Inflammatory macrophage (primary cell): ENCODE measurements at regions not wholly inside any gene's neighbourhood (a gene's known extent, or its start where the extent isn't known, plus 50 kb on each side); places are given as distances from the start of the nearest gene placed in this dataset.
A peak's percentile ranks its signal among the peaks of the same experiment; 100 is the strongest.

ENCODE experiments used
- DNase-seq, 2 donors: peaks; one replicate each; pipeline ENCODE4 v3.0.0-alpha.2; 2020 to 2022

- DNase-seq = no peak
These were observed 110.4 kb upstream of the MBNL2 start for GRCh38 chr13:97111756-97112155.

GRCh38 chr13:97112446-97113152 lies 109.5 kb upstream of the MBNL2 start:
- DNase-seq = no peak

- peak in 1 of 2 donors; percentile 6 for DNase-seq
These were observed 108.7 kb upstream of the MBNL2 start for GRCh38 chr13:97113231-97114001.

GRCh38 chr13:97114651-97115050 lies 107.5 kb upstream of the MBNL2 start:
- no peak for DNase-seq

GRCh38 chr13:97116754-97117153 lies 105.4 kb upstream of the MBNL2 start:
- DNase-seq = no peak

GRCh38 chr13:97117388-97117910 lies 104.7 kb upstream of the MBNL2 start:
- no peak for DNase-seq

GRCh38 chr13:97119943-97120342 lies 102.2 kb upstream of the MBNL2 start:
- DNase-seq = no peak

GRCh38 chr13:97120346-97120745 lies 101.8 kb upstream of the MBNL2 start:
- DNase-seq = no peak

- no peak for DNase-seq
These were observed 101.2 kb upstream of the MBNL2 start for GRCh38 chr13:97120976-97121375.

GRCh38 chr13:97121894-97122293 lies 100.2 kb upstream of the MBNL2 start:
- DNase-seq = no peak

GRCh38 chr13:97122381-97122996 lies 99.6 kb upstream of the MBNL2 start:
- DNase-seq = no peak

GRCh38 chr13:97124206-97124605 lies 97.9 kb upstream of the MBNL2 start:
- DNase-seq = no peak

GRCh38 chr13:97124915-97125809 lies 97.0 kb upstream of the MBNL2 start:
- no peak for DNase-seq

GRCh38 chr13:97125810-97126738 lies 96.1 kb upstream of the MBNL2 start:
- no peak for DNase-seq

GRCh38 chr13:97127842-97128241 lies 94.3 kb upstream of the MBNL2 start:
- no peak for DNase-seq

- DNase-seq = no peak
These were observed 91.9 kb upstream of the MBNL2 start for GRCh38 chr13:97130190-97130589.

GRCh38 chr13:97131447-97131846 lies 90.7 kb upstream of the MBNL2 start:
- DNase-seq = no peak

GRCh38 chr13:97133554-97133953 lies 88.6 kb upstream of the MBNL2 start:
- no peak for DNase-seq

- DNase-seq = no peak
These were observed 88.2 kb upstream of the MBNL2 start for GRCh38 chr13:97133955-97134354.

GRCh38 chr13:97134364-97135095 lies 87.6 kb upstream of the MBNL2 start:
- no peak for DNase-seq

- DNase-seq = no peak
These were observed 86.2 kb upstream of the MBNL2 start for GRCh38 chr13:97135883-97136282.
